NCI-H748 (cell line): ENCODE measurements at regions not wholly inside any gene's neighbourhood (a gene's known extent, or its start where the extent isn't known, plus 50 kb on each side); places are given as distances from the start of the nearest gene placed in this dataset.

Experiments used
- DNase-seq: peaks from one replicate; lab custom pipeline; 2025; ENCODE audit not compliant: unreplicated experiment; lab: John Stamatoyannopoulos, UW

DNA sequence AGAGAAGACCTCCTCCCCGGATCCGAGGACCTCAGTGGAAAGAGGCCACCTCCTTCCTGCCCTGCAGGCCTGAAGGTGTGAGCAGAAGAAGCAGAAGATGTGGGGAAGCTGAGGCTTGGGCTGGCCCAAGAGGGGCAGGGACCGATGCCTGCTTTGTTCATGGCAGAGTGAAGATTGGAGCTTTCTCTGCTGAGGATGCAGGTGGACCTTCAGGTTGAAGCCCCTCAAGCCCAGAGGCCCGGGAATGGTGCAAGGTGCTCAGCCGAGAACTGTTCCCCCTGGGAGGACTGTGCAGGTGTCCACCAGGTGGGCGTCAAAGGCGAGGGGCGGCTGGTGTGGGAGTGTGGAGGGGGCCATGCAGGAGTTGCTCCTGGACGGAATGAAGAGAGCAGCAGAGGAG is 277.9 kb upstream of the IRX2 start:
- no peak for DNase-seq

DNA sequence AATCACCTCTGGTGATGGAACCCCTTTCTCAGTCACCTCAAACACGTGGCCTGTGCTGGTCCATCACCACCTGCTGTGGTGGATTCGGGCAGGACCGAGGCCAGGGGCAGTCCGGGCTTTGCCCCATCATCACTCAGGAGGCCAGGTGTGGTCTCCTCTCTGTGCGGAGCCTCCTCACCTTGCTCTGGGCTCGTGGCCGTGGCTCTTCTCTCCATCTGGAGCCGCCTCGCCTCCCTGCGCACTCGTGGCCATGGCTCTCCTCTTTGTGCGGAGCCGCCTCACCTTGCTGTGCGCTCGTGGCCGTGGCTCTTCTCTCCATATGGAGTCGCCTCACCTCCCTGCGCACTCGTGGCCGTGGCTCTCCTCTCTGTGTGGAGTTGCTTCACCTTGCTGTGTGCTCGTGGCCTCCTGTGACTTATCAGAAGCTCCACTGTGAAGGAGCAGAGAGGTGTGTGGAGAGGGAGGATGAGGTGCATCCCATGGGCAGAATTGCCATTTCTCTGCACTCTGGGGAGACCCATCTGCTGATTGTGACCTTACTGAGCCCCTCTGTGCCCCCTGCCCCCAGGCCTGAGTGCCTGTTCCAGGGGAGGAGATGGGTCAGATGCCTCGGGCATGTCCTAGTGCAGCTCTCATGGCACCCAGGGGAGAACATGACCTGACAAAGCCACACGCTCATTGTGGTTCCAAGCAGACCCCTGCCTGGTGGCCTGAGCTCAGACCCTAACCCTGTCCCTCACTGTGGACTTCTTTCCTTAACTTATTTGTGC is 276.6 kb upstream of the IRX2 start:
- DNase-seq: no peak

DNA sequence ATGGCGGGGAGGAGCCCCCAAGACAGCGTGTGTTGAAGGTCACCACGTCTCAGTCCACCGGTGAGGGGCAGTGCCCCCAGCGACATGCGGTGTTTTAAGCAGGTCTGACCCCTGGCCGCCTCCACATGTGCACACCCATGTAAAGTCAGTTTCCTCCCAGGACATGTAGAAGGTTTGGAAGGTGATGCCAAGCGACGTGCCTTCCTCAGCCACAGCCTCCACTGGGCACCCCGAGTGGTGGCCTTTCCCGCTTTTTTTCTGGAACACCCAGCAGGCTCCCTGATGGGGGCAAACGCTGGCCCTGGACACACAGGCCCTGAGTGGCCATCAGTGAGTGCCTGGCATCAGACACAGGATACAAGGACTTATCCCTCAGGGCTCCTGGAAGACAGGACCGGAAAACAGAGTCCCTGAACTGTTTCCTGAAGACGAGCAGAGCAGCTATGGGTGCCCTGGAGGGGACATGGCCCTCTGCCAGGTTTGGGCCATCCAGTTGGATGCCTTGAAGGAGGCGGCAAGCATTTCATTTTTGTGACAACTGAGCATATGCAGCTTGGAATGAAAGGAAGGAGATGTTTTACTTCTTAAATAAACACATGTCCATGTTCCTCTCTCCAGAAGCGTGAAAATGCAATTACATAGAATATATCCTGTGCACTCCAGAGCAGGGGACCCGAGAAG is 275.8 kb upstream of the IRX2 start:
- no peak for DNase-seq

DNA sequence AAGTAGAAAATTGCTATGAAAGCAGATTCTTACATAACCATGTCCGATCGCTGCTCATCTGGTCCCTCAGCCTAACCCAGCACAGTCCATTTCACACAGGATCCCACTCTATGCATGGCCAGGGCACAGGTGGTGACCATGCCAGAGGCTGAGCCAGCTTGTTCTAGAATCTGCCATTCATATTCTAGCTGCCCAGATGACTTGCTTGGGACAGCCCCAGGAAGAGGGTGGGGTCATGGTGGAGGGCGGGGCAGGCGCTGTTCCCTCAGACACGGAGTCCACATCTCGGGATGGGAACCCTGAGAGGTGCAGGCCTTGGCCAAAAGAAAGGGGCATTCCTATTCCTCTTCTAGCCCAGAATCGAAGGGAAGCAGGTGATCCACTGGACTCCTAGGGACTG is 275.2 kb upstream of the IRX2 start:
- no peak for DNase-seq

DNA sequence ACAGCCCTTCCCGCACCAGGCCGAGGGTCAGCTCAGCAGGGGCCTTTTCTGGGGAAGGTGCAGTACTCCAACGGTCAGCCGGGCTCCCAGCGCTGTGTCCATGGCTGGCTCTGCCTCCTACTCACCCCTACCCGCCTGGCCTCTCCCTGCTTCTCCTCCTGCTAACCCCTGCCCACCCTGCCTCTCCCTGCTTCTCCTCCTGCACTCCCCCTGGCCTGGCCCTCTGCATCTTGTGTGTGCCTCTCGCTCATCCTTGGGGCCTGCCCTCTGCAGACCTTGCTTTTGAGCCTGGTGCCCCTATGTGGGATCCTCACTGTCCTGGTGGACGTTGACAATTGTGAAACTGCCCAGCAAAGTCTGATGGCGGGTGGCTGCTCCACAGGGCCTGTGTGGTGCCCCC is 274.6 kb upstream of the IRX2 start:
- no peak for DNase-seq

DNA sequence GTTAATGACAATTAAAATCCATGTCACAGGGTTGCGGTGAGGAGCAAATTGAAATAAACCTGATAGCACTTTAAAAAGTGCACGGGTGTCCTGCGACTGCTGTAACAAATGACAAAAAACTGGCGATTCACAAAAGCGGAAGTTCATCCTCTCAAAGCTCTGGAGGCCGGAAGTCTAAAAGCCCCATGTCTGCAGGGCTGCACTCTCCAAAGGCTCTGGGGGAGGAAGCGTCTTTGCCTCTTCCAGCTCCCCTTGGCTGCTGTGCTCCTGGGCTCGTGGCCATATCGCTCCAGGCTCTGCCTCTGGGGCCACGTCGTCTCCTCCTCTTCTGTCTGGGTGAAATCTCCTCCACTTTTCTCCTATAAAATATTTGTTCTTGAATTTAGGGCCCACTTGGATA is 273.9 kb upstream of the IRX2 start:
- no peak for DNase-seq

DNA sequence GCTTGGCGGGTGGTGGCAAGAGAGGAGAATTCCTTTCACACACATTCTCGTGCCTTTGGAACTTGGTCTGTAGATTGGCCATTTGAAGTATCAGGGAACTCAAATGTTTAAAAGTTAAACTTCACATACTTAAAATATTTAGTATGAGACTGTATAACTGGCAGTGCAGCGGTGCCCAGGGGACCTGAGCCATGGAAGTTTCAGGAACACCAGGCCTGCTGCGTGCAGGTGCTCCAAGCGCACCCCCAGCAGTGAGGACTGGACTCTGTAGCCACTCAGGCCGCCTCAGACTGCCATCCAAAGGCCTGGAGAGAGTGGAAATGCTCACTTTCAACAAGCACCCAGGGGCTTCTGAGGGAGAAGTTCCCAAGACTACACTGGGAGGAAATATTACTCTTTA is 273.5 kb upstream of the IRX2 start:
- no peak for DNase-seq

DNA sequence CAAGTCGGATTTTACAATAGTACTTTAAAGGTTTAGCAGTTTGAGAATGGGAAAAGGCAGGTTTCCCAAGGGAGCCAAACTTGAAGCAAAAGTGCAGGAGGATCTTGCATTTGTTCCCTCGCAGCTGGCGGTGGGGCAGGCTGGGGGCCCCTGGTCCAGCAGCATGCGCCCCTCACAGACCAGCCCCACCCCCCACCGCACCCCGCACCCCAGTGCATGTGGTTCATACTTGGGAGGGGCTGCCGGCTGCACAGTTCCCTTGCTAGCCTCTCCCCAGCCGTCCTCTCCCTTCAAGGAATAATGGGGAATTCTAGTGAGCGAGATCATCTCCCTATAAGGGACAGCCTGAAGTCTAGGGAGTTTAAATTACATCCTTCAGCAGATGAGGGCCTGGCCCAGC is 273.1 kb upstream of the IRX2 start:
- DNase-seq: no peak

DNA sequence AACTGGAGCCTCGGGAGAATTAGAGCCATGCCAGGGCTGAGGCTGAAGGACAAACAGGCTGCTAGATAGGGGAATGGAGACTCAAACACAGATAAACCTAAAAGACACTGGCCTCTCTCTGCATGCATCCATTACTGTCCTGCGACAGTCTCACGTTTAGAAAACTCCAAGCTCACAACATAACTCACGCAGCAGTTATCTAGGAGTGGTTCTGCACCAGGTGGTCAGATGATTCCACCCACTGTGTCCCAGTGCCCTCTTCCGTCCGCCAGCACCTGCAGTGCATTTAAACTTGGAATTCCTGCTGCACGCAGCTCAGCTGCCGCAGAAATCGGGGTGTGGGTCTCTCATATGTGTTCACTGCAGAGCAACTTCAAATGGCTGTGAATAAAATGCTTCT is 272.6 kb upstream of the IRX2 start:
- DNase-seq: no peak

DNA sequence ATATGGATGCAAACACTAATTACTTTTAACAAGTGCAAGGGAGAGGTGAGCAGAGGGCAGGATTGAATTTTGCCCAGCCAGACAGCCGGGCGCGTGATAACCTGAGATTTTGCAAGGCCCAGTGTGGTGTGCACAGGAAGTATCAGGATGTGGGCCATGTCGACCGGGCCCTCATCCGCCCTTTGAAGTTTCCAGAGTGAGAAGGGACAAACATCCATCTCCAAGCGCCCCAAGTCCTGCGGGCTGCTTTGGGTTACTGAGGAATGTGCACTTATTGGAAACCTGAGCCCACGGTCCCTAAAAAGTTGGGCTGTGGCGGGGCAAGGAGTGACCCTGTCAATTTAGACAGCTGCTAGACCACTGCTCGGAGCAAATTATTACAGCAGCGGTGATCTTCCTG is 272.2 kb upstream of the IRX2 start:
- DNase-seq: no peak

DNA sequence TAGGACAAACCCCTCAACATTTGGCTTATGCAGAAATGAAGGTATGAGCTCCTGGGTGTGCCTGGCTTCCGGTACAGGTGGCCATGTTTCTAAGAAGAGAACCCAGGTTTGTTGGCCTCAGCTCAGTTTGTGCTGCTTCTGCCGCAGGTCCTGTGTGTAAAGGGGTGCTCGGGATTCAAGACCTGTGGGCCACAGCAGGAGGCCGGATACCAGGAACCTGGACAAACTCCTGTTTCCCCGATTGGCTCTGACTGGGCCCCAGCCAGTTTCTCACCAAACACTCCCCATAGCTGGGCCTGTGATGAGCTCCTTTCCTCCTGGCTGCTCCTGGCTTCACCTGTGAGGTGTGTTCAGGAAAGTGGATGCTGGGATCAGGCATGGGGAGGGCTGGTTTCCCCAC is 271.2 kb upstream of the IRX2 start:
- no peak for DNase-seq

DNA sequence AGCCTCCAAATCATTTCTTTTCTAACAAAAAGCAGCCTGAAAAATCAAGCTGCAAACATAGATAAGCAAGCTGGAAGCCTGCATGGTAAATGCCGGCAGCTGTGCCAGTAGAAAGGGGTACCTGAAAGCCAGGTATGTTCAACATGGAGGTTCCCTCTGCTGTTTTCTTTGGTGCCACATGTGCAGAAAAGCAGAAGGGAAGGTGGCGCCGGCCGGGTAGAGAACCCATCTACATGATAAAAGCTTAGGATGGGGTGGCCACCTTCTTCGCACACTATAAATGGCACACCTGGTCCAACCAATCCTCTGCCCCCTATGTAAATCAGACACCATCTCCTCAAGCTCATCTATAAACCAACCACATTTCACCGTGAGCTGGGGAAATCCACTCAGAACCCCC is 268.9 kb upstream of the IRX2 start:
- no peak for DNase-seq

DNA sequence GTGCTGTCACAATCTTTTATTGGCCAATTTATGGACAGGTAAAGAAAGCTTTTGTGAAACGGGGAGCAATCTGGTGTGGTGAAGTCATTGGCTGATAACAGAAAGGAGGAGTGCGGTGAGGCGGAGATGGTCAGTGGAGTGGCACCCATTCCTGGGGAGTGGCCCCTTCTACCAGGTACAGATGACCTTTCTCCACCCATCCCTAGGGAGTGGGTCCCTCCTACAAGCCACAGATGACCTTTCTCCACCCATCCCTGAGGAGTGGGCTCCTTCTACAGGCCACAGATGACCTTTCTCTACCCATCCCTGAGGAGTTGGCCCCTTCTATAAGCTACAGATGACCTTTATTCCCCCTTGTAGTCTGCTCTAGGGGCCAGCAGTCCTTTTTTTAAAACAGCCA is 267.6 kb upstream of the IRX2 start:
- DNase-seq: no peak

DNA sequence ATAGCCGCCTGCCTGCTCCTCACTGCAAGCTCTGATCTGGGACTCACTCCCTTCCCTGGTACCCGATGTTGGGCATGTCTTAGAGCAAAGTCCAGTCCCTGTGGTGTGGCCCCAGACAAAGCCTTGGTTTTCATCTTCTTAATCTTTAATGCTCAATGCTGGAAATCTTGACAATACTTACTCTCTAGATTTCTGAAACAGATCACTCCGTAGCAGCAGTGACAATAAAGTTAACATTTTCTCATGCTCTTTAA is 260.2 kb upstream of the IRX2 start:
- no peak for DNase-seq

DNA sequence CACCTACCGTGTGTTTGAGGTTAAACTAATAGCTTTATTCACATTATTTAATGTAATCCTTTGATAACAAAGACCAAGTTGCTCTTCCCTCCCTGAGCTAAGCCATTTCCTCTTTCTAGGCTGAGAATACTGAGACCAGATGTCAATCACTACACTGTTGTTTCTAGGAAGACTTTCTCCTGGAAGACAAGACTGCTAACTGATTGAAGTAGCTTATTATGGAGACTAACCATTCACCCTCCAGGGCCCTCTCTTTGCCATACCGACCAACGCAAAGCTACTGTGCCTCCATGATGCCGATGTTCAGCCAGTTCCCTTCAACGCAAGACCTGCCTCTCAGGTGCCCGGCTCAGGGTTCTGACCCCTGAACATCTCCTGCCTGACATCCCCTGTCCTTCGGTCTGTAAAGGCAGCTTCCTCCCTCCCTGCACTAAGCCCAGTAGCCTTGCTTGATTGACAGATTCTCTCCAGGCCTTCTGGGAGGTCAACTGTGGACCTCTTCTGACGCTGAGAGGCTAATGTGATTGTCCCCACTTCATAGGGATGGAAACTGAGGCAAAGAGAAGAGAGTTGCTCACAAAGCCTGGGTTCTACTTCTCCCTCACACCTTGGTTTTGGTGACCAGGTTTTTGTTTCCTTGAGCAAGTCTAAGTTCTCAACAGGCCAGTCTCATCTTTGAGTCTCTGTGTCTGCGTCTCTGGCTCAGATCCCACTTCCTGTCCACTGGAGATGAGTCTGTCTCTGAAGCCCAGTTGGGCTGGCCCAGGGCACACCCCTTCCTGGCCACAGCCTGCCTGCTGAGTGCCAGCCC is 259.7 kb upstream of the IRX2 start:
- DNase-seq: no peak

DNA sequence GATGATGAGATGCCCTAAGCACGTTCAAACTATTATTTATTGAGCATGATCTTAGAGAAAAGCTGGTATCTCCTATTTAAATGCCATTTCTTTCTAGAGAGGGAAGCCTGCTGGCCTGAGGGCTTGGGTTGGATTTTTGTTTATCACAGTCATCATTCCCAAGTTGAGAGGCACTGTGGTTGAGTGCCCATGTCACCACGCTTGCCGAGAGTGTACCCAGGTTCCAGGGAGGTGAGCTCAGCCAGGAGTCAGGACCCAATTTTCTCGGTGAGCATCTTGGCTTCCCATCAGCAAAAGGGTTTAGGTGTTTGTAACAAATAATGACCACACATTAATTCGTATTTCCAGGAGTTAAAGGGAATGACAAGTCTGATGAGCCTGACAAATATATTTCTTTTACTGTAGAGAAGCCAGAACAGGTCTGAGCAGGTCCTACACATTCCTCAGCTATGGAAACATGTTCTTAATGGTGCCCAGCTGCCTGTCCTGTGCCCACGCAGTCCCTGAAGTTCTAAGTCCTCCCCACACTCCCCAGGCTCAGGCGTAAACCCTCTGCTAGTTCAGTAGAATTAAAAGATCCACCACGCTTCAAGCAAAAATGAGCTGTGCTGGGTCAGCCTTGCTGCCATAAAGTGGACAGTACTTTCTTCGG is 258.9 kb upstream of the IRX2 start:
- no peak for DNase-seq

DNA sequence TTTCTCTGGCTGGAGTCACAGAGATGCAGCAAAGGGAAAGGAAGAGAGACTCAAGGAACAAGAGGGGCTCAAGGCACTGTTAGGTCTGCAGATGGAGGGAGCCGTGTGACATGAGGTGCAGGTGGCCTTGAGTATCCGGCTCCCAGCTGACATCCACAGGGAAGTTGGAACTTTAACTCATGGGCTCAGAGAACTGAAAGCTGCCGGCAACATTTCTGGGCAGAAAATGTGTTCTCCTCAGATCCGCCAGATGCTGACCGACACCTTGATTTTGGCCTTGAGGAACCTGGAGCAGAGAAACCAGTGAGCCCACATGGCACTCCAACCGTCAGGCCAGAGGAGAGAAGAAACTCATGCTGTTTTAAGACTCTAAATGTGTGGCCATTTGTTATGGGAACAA is 258.1 kb upstream of the IRX2 start:
- no peak for DNase-seq

DNA sequence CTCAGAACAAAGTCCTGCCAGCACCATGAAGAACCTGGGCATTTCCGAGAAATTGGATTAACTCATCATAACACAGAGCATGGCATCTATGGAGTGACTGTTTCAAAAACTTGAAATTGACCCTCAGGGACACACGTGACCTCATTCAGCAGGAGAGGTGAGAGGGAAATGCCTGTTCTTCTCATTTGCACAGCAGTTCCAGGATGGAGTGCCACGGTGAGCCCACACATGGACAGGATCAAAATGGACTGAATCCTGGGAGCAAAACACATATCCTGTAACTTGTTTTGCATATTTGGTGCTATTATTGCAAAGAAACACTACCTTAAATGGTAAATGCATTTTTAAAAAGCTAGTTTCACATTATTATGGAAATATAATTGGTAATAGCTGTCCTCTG is 256.1 kb upstream of the IRX2 start:
- DNase-seq: no peak

DNA sequence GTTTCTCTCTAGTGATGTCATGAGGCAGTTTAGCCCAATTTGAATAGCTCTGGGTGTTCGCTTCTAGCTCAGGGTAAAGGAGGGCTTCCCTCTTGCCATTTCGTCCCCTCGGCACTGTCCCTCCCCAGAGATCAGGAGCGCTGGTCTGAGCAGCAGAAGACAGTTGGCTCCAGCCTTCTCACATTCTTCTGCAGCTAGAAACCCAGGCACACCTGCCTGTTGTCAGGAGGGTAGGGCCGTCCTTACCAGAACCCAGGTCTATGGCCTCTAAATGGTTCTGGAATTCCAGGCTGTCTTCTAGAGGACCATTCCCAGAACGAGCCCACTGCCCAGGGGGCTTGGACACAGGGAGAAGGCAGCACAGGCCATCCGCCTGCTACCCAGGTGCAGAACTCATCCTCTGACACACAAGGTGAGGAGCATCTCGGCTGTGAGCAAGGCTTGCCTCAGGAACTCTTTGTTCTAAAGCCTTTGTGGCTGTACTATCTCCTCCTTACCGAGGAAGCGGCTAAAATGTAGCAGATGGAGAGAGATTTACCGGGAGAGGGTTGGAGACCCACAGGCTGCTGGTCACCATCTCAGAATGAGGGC is 255.6 kb upstream of the IRX2 start:
- no peak for DNase-seq

DNA sequence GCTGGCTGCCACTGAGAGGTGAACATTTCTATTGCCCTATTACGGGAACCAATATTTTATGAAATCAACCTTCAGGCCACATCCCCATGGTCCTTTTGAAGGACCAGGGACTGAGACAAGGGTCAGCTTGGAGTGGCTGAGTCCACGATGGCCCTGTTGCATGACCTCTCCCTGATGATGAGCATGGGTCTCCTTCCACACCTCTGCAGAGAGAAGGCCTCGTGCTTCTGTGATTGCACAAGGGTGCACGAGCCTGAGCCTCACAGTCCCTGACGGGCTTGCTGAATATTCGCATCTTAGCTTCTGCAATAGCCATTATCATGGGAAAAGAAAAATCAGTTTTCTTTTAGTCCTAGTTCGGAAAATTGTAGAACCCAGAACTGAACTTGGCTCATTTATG is 255.0 kb upstream of the IRX2 start:
- DNase-seq: no peak

DNA sequence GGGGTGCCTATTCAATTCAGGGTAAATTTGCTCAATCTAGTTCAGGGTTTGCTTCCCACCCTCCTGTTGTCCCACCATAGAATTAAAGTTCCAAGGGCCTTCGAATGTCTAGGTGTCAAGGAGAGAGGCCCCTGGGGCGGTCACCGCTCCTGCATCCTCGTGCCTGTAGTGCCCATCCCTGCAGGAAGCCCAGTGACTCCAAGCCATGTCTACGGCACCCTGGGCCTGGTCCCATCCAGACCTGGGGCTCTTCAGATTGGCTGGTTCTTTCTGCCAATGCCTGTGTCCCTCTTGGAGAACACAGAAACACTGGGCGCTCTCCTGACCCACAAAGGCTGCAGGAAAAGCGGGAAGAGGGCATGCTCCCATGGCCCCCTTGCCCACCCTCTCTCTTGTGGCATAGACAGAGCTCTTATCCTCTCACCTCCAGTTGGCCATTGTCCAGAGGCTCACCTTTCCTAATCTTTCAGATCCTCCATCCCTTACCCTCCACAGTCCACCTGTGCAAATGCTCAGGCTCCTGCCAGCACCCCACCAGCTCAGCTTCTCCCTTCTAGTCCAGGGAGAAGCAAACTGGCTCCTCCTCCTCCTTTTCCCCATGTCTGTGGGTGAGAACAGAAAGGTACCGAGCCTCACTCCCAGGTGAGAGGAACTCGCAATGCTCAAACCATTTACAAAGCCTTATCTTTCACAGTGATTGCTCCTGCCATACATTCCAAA is 253.0 kb upstream of the IRX2 start:
- DNase-seq: no peak
